ENCODE measurements at regions not wholly inside any gene's neighbourhood (a gene's known extent, or its start where the extent isn't known, plus 50 kb on each side); places are given as distances from the start of the nearest gene placed in this dataset.

DNA sequence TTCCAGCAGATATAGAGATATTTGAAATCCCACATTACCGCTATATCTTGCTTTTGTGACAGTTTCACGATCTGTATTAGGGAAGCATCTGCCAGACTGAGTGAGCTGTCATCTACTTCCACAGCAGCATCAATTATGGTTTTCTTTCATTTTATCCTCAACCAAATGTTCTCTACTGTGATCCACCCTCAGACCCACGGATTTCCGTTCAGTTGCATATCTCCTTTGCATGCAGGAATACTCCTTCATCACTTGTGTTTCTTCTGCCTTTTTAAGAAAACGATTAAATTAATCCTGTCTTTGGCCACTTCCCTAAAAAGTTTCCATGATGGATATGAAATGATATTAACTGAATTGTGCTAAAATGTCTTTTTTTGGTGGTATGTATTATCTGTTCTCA, 262.1 kb upstream of the ADGRB3 start:
- no peak for DNase-seq

GRCh38 chr6:68368845-68369244, 266.2 kb upstream of the ADGRB3 start:
- DNase-seq = no peak

DNA sequence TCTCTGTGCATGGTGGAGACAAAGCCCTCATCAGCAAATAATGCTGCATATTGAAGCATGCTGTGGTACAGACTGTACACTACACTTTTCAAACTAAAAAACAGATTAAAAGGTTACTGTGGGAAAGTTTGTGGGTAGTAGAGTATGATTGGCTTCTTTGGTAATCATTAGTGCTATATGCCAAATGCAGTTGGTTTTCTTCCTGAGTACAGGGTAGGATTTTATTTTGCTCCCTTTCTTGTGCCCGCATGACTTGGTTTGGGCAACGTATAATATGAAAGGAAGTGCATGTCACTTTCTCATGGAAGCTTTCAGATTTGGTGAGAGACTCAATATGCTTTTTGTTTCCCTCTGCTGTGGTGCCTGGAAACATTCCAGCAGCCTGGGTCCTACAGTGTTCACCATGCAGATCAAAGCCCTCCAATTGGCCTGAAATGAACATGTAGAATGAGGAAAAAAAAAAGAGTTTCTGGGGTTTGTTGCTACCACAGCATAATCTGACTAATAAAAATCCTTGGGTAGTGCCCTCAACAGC, 270.7 kb upstream of the ADGRB3 start:
- peak; percentile 5 for DNase-seq

DNA sequence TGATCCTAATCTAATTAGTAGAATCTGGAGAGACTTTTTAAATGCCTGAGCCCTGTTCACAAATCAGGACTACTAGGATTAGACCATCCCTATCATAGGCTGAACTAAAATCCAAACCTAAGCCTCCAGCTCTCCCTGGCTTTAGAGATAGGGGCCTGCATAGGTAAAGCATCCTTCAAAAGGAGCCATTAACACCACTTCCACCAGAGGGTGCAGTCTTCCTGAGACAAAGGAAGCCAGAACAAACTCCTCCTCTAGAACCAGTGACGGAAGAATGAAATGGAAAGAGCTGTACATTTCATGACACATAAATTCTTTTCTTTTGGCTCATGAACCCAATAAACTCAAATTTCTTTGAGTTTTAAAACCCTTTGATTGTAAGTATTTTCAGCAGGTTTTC, 291.2 kb upstream of the ADGRB3 start:
- DNase-seq = peak; percentile 65

DNA sequence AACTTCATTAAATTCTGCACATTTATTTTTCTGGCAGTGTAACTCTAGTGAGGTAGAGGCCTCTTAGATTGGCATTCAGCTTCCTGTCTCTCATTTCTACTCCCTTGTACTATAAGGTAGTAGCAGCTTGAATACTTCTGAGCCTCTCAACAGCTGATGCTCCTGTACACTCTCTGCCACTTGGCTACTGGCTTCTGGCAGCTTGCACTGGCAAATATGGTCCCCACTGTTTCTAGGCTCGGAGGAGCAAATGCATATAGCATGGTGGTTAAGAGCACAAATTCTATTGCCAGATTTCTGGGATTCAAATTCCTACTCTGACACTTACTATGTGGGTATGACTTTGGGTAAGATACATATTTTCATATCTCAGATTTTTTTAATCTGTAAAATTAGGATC, 292.8 kb upstream of the ADGRB3 start:
- DNase-seq = no peak

- DNase-seq = no peak
These were observed 295.5 kb upstream of the ADGRB3 start for GRCh38 chr6:68339488-68340131.

GRCh38 chr6:68333442-68333841, 301.6 kb upstream of the ADGRB3 start:
- DNase-seq = no peak

DNA sequence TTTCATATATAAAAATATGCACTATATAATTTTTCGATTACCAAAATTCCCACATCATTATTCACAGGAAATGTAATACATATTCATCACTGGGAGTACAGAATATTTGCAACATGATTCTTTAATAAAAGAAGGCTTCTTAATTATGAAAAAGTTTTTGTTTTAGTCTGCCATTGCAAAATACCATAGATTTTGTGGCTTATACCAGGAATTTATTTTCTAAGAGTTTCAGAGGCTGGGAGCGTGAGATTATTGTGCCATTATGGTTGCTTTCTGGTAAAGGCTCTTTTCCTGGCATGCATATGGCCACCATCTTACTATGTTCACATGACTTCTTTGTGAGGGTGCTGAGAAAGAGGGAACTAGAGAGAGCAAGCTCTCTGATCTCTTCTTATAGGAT, 306.9 kb upstream of the ADGRB3 start:
- DNase-seq = no peak

- no peak for DNase-seq
These were observed 308.3 kb upstream of the ADGRB3 start for GRCh38 chr6:68326762-68327161.

- DNase-seq = no peak
These were observed 317.7 kb upstream of the ADGRB3 start for GRCh38 chr6:68317366-68317765.

GRCh38 chr6:68313911-68314310, 321.2 kb upstream of the ADGRB3 start:
- no peak for DNase-seq

DNA sequence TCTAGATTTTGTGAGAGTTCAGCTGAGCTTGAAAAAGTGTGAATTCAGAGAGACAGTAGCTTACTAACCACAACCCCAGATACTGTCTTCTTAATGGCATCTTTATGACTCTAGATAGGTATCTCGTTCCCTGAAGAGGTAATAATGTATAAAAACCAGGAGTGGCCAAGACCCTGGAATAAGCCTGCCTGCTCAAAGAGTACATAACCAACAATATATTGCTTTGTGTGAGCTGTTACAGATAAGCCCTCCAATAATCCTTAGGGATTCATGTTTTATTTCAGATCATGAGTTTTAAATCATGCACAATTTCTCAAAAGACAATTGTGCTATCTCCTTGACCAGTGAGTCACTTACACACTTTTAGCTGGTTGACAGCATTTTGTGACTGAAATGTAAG, 327.8 kb upstream of the ADGRB3 start:
- no peak for DNase-seq

DNA sequence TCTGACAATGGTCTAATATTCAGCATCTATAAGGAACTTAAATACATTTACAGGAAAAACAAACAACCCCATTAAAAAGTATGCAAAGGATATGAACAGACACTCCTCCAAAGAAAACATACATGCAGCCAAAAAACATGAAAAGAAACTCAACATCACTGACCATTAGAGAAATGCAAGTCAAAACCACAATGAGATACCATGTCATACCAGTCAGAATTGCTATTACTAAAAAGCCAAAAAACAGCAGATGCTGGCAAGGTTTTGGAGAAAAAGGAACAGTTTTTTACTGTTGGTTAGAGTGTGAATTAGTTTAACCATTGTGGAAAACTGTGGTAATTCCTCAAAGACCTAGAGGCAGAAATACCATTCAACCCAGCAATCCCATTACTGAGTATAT, 339.0 kb upstream of the ADGRB3 start:
- DNase-seq = no peak

GRCh38 chr6:68282646-68283045, 352.4 kb upstream of the ADGRB3 start:
- DNase-seq = no peak

- no peak for DNase-seq
These were observed 355.1 kb upstream of the ADGRB3 start for GRCh38 chr6:68279793-68280557.

- DNase-seq = no peak
These were observed 361.8 kb upstream of the ADGRB3 start for GRCh38 chr6:68273297-68273696.

DNA sequence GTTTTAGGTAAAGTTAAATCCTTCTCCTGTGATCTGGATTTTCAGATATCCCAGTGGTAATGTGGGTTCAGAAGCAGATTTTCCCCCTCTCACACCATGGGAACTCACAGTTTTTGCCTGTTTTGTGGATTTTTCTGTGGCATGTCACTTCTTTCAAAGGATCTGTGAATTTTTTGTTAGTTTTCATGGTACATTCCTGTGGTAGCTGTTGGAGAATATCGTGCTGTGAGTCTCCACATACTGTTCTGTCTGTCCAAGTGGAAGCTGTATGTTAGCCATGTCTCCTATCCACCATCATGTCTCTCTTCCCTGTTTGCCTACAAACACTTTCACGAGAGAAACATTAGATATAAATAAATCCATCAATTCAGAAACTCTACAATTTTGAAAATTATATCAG, 378.7 kb upstream of the ADGRB3 start:
- DNase-seq = no peak

GRCh38 chr6:68252632-68253031, 382.4 kb upstream of the ADGRB3 start:
- no peak for DNase-seq

DNA sequence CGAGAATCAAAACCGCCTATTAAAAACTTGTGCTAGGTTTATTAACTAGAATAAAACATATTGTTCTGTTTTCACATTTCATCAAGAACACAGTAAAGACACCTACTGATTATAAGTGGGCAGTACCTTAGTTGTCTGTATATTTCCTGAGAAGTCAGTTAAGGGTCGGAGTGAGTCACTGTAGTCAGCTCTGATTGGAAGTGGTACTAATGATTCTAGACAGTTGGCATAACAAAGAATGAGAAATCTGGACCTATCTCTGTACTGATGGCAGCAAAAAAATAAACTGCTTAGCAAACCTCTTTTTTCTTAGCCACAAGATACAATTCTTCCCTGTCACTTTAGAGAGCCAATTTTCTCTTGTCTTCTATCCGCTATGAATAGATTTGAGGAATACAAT, 387.3 kb upstream of the ADGRB3 start:
- no peak for DNase-seq

GRCh38 chr6:68240726-68241125, 394.4 kb upstream of the ADGRB3 start:
- no peak for DNase-seq

DNA sequence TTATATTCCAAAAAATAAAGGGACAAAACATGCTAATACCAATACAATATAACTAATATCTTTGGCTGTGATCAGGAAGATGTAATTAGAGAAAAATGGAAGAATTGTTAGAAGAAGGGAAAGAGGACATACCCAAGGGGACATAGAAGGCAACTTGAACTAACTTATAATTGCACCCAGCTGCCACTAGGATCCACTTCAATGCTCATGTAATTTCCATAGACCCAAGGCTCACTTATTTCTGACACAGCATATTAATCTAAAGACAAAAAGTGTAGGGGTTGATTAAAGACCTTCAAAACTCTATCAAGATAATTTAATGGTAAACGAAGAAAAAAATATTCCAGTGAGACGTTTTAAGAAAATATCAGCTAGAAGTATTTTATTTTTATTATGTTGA, 396.0 kb upstream of the ADGRB3 start:
- DNase-seq = no peak

DNA sequence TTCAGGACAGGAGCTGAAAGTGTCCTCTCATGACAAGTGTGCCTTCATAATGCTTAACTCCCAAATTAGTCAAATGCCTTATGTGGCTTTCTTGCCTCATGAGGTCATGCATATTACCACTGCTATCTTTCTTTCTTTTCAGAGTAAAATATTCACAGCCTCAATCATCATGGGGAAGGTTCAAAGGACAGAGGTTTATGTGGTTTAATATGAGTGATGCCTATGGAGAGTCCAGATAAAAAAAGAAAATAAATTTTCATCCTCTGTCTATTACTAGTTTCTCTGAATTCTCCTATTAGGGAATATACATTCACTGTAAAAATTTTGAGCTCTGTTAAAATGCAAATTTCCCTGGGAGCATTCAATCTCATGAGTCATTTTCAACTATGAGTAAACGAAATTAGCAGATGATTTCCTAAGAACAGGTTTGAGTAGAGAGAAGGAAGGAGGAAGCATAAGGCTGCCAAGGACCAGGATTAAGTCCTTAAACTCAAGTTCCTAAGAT, 396.9 kb upstream of the ADGRB3 start:
- no peak for DNase-seq

GRCh38 chr6:68237205-68237604, 397.9 kb upstream of the ADGRB3 start:
- no peak for DNase-seq

DNA sequence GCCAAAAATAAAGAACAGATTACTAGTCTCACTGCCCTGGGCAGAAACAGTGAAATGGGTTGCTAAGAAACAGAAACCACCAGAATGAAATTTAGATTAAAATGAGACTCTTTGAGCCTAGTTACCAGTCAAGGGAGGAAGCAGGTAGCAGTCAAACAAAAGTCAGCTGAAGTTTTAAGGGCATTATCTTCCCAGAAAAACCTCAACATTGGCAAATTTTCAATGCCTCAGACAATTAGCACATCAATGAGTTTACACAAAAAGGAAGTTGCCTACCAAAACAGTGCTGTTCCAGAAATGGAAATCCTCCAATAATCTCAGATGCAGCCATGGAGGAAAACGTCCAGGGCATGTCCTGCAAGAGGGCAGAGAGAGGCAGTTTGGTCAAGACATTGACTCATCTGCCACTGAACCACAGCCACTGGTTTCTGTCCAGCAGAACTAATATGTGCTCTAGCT, 399.7 kb upstream of the ADGRB3 start:
- DNase-seq = no peak
